CD4-positive, CD25-positive, alpha-beta regulatory T cell (primary cell): ENCODE measurements at regions not wholly inside any gene's neighbourhood (a gene's known extent, or its start where the extent isn't known, plus 50 kb on each side); places are given as distances from the start of the nearest gene placed in this dataset.

ENCODE experiments used
- ATAC-seq, 2 donors: fragments of 150-1000 bp; cut with Tn5 transposase; one replicate each; pipeline ENCODE4 v1.10.0; 2021; ENCODE audit warnings: low read depth in 2 of 2, moderate number of reproducible peaks in 2 of 2, moderate library complexity in 1 of 2
- DNase-seq, 3 donors: peaks; one replicate each; pipeline versions ENCODE4 v3.0.0 to v3.0.0-alpha.2; 2012 to 2022; ENCODE audit warnings: mixed read lengths in 1 of 3
- H3K27ac ChIP-seq: one replicate; pipeline ENCODE4 v1.7.0; 2013; ENCODE audit warnings: mild to moderate bottlenecking, low read length; ENCODE audit not compliant: insufficient read depth, poor library complexity, severe bottlenecking
- H3K27me3 ChIP-seq: one replicate; pipeline ENCODE4 v1.7.0; 2013; ENCODE audit warnings: low read length; ENCODE audit not compliant: control insufficient read depth, insufficient read depth
- H3K36me3 ChIP-seq: one replicate; pipeline ENCODE4 v1.7.0; 2013; ENCODE audit warnings: mild to moderate bottlenecking, low read length, moderate library complexity; ENCODE audit not compliant: control insufficient read depth, insufficient read depth
- H3K4me1 ChIP-seq: 2 replicates; pipeline ENCODE4 v1.7.0; 2013; ENCODE audit warnings: mild to moderate bottlenecking, low read length; ENCODE audit not compliant: insufficient read depth, control insufficient read depth, poor library complexity, severe bottlenecking
- H3K4me3 ChIP-seq: one replicate; pipeline ENCODE4 v1.7.0; 2013; ENCODE audit warnings: low read depth, mild to moderate bottlenecking, low read length, moderate library complexity
- H3K9me3 ChIP-seq, 2 experiments: 1 replicate in 1 of 2; 2 replicates in 1 of 2; pipeline ENCODE4 v1.7.0; 2013; ENCODE audit warnings: low read length in 2 of 2, mild to moderate bottlenecking in 1 of 2, moderate library complexity in 1 of 2; ENCODE audit not compliant: control insufficient read depth in 2 of 2
- H3K27ac Mint-ChIP-seq, 3 donors: one replicate each; pipeline ENCODE4 v1.8.0; 2020 to 2022; ENCODE audit warnings: mild to moderate bottlenecking in 3 of 3, mixed read lengths in 3 of 3, moderate library complexity in 2 of 3
- H3K27me3 Mint-ChIP-seq: one replicate; pipeline ENCODE4 v1.8.0; 2022; ENCODE audit warnings: mild to moderate bottlenecking, mixed read lengths
- H3K36me3 Mint-ChIP-seq: one replicate; pipeline ENCODE4 v1.8.0; 2020; ENCODE audit warnings: mixed read lengths
- H3K4me1 Mint-ChIP-seq, 4 donors: one replicate each; pipeline ENCODE4 v1.8.0; 2020 to 2022; ENCODE audit warnings: mixed read lengths in 4 of 4, mild to moderate bottlenecking in 1 of 4
- H3K4me3 Mint-ChIP-seq, 4 donors: one replicate each; pipeline ENCODE4 v1.8.0; 2020 to 2022; ENCODE audit warnings: mild to moderate bottlenecking in 4 of 4, mixed read lengths in 4 of 4, moderate library complexity in 3 of 4
- H3K9me3 Mint-ChIP-seq, 7 donors: one replicate each; pipeline ENCODE4 v1.8.0; 2020 to 2022; ENCODE audit warnings: mixed read lengths in 7 of 7, mild to moderate bottlenecking in 3 of 7, moderate library complexity in 2 of 7

GRCh38 chr11:70933981-70934583, 318.3 kb downstream of the SHANK2 start:
- H3K4me3 Mint-ChIP-seq, result no peak overlapping the region
- Histone ChIP-seq H3K27ac (no peak overlapping the region), H3K9me3 (no peaks in the 10 kb centered on the region), H3K27me3 (no peaks in the 10 kb centered on the region), H3K36me3 (no peaks in the 10 kb centered on the region), H3K4me1 (no peaks in the 10 kb centered on the region), H3K4me3 (no peak overlapping the region)
- peaks cover 0 to 8% (median 6%) of the 10 kb centered on the region in 7 donors for H3K9me3 Mint-ChIP-seq
- no peaks in the 10 kb centered on the region for H3K36me3 Mint-ChIP-seq
- no peak overlapping the region for H3K27ac Mint-ChIP-seq
- DNase-seq, result no peak
- no peaks in the 10 kb centered on the region for H3K4me1 Mint-ChIP-seq
- no peaks in the 10 kb centered on the region for H3K27me3 Mint-ChIP-seq
- ATAC-seq, result no peak

GRCh38 chr11:70935006-70935768, 317.2 kb downstream of the SHANK2 start:
- Mint-ChIP-seq H3K27me3 (no peaks in the 10 kb centered on the region), H3K9me3 (peaks cover 0 to 12% (median 5%) of the 10 kb centered on the region in 7 donors), H3K27ac (no peak overlapping the region), H3K4me3 (no peak overlapping the region), H3K4me1 (no peaks in the 10 kb centered on the region), H3K36me3 (no peaks in the 10 kb centered on the region)
- Histone ChIP-seq H3K4me1 (no peaks in the 10 kb centered on the region), H3K36me3 (no peaks in the 10 kb centered on the region), H3K9me3 (no peaks in the 10 kb centered on the region), H3K27ac (no peak overlapping the region), H3K27me3 (no peaks in the 10 kb centered on the region), H3K4me3 (no peak overlapping the region)
- ATAC-seq (no peak), DNase-seq (no peak)

GRCh38 chr11:70942593-70942992, 309.8 kb downstream of the SHANK2 start:
- Histone ChIP-seq H3K4me1 (no peaks in the 10 kb centered on the region), H3K27ac (no peak overlapping the region), H3K4me3 (no peak overlapping the region), H3K9me3 (peaks cover 11 to 32% of the 10 kb centered on the region in 2 experiments), H3K36me3 (no peaks in the 10 kb centered on the region), H3K27me3 (no peaks in the 10 kb centered on the region)
- ATAC-seq (no peak), DNase-seq (no peak)
- H3K4me1 Mint-ChIP-seq, result no peaks in the 10 kb centered on the region
- no peak overlapping the region for H3K27ac Mint-ChIP-seq
- peaks cover 5 to 42% (median 14%) of the 10 kb centered on the region in 7 donors for H3K9me3 Mint-ChIP-seq
- H3K4me3 Mint-ChIP-seq, result no peak overlapping the region
- no peaks in the 10 kb centered on the region for H3K27me3 Mint-ChIP-seq
- H3K36me3 Mint-ChIP-seq, result peaks cover 5% of the 10 kb centered on the region

GRCh38 chr11:70944141-70944540, 308.2 kb downstream of the SHANK2 start:
- no peak overlapping the region for H3K4me3 ChIP-seq
- no peak overlapping the region for H3K27ac ChIP-seq
- no peaks in the 10 kb centered on the region for H3K4me1 Mint-ChIP-seq
- H3K9me3 Mint-ChIP-seq, result peaks cover 5 to 43% (median 14%) of the 10 kb centered on the region in 7 donors
- peaks cover 9% of the 10 kb centered on the region for H3K36me3 Mint-ChIP-seq
- no peak overlapping the region for H3K4me3 Mint-ChIP-seq
- DNase-seq, result no peak
- no peaks in the 10 kb centered on the region for H3K27me3 Mint-ChIP-seq
- no peak for ATAC-seq
- no peaks in the 10 kb centered on the region for H3K27me3 ChIP-seq
- H3K9me3 ChIP-seq, result peaks cover 11 to 32% of the 10 kb centered on the region in 2 experiments
- no peak overlapping the region for H3K27ac Mint-ChIP-seq
- no peaks in the 10 kb centered on the region for H3K4me1 ChIP-seq
- H3K36me3 ChIP-seq, result no peaks in the 10 kb centered on the region

- no peaks in the 10 kb centered on the region for H3K4me1 Mint-ChIP-seq
- H3K9me3 Mint-ChIP-seq, result peaks cover 5 to 43% (median 14%) of the 10 kb centered on the region in 7 donors
Measured at GRCh38 chr11:70944636-70945035, 307.7 kb downstream of the SHANK2 start.

GRCh38 chr11:70948398-70948797, 304.0 kb downstream of the SHANK2 start:
- H3K9me3 ChIP-seq, result peaks cover 0 to 4% of the 10 kb centered on the region in 2 experiments

More at GRCh38 chr11:70944636-70945035, 307.7 kb downstream of the SHANK2 start:
- Histone ChIP-seq H3K9me3 (peaks cover 11 to 32% of the 10 kb centered on the region in 2 experiments), H3K27ac (no peak overlapping the region), H3K27me3 (no peaks in the 10 kb centered on the region), H3K36me3 (no peaks in the 10 kb centered on the region), H3K4me3 (no peak overlapping the region), H3K4me1 (no peaks in the 10 kb centered on the region)
- no peak for ATAC-seq
- H3K36me3 Mint-ChIP-seq, result peaks cover 9% of the 10 kb centered on the region
- H3K4me3 Mint-ChIP-seq, result peak overlapping the region in 1 of 4 donors; percentile 43
- H3K27me3 Mint-ChIP-seq, result no peaks in the 10 kb centered on the region
- no peak overlapping the region for H3K27ac Mint-ChIP-seq
- DNase-seq, result no peak

GRCh38 chr11:70948855-70949531, 303.4 kb downstream of the SHANK2 start:
- peaks cover 4% of the 10 kb centered on the region for H3K36me3 Mint-ChIP-seq
- H3K4me1 ChIP-seq, result no peaks in the 10 kb centered on the region
- ATAC-seq (no peak), DNase-seq (no peak)
- no peak overlapping the region for H3K4me3 Mint-ChIP-seq
- H3K27me3 Mint-ChIP-seq, result no peaks in the 10 kb centered on the region
- H3K4me1 Mint-ChIP-seq, result no peaks in the 10 kb centered on the region
- no peak overlapping the region for H3K27ac ChIP-seq
- H3K9me3 Mint-ChIP-seq, result peaks cover 0 to 19% (median 6%) of the 10 kb centered on the region in 7 donors
- H3K27me3 ChIP-seq, result no peaks in the 10 kb centered on the region
- H3K9me3 ChIP-seq, result no peaks in the 10 kb centered on the region
- H3K36me3 ChIP-seq, result no peaks in the 10 kb centered on the region
- H3K27ac Mint-ChIP-seq, result no peak overlapping the region
- no peak overlapping the region for H3K4me3 ChIP-seq

More at GRCh38 chr11:70948398-70948797, 304.0 kb downstream of the SHANK2 start:
- Mint-ChIP-seq H3K27ac (no peak overlapping the region), H3K9me3 (peaks cover 0 to 25% (median 9%) of the 10 kb centered on the region in 7 donors), H3K4me3 (no peak overlapping the region), H3K4me1 (no peaks in the 10 kb centered on the region), H3K27me3 (no peaks in the 10 kb centered on the region), H3K36me3 (peaks cover 4% of the 10 kb centered on the region)
- Histone ChIP-seq H3K27me3 (no peaks in the 10 kb centered on the region), H3K4me3 (no peak overlapping the region), H3K27ac (no peak overlapping the region), H3K36me3 (no peaks in the 10 kb centered on the region), H3K4me1 (no peaks in the 10 kb centered on the region)
- ATAC-seq, result no peak
- DNase-seq, result no peak
